WTC11 (cell line): ENCODE measurements at regions not wholly inside any gene's neighbourhood (a gene's known extent, or its start where the extent isn't known, plus 50 kb on each side); places are given as distances from the start of the nearest gene placed in this dataset.

Experiments
- ATAC-seq: fragments of 200-7000 bp; cut with Tn5 transposase; 2 replicates; pipeline ENCODE4 v1.10.0; 2021; ENCODE audit warnings: mild to moderate bottlenecking, moderate library complexity
- CTCF ChIA-PET: fragments of 300-600 bp; sonication (Branson Sonifier 250); formaldehyde crosslinking; loops from one replicate; lab custom pipeline; 2021; ENCODE audit warnings: antibody characterized with exemption; lab: Charles Lee
- POLR2A ChIA-PET: fragments of 350-600 bp; sonication (Branson Sonifier 250); formaldehyde crosslinking; loops from one replicate; lab custom pipeline; 2021; ENCODE audit warnings: antibody characterized with exemption; lab: Charles Lee
- DNase-seq: peaks from one replicate; pipeline ENCODE4 v3.0.0; 2021; ENCODE audit warnings: low spot score
- H3K27ac Mint-ChIP-seq: 2 replicates; pipeline ENCODE4 v1.8.0; 2021; ENCODE audit warnings: mixed read lengths
- H3K27me3 Mint-ChIP-seq: 2 replicates; pipeline ENCODE4 v1.8.0; 2021; ENCODE audit warnings: low read depth, mild to moderate bottlenecking, moderate library complexity, mixed read lengths
- H3K36me3 Mint-ChIP-seq: 2 replicates; pipeline ENCODE4 v1.8.0; 2021; ENCODE audit warnings: mixed read lengths
- H3K4me1 Mint-ChIP-seq: 2 replicates; pipeline ENCODE4 v1.8.0; 2022; ENCODE audit warnings: mixed read lengths
- H3K4me3 Mint-ChIP-seq: 2 replicates; pipeline ENCODE4 v1.8.0; 2021; ENCODE audit warnings: mild to moderate bottlenecking, moderate library complexity, mixed read lengths
- H3K9me3 Mint-ChIP-seq: 2 replicates; pipeline ENCODE4 v1.8.0; 2021; ENCODE audit warnings: mixed read lengths
- ATF1 ChIP-seq: sonication (generic); formaldehyde crosslinking; IDR thresholded peaks from 2 replicates; pipeline ENCODE4 v1.8.1; 2023; ENCODE audit warnings: mild to moderate bottlenecking, moderate library complexity, missing genetic modification reagents
- CREB1 ChIP-seq: sonication (generic); formaldehyde crosslinking; IDR thresholded peaks from 2 replicates; pipeline ENCODE4 v1.8.0; 2023; ENCODE audit warnings: mild to moderate bottlenecking, missing genetic modification reagents
- GABPB1 ChIP-seq: sonication (generic); formaldehyde crosslinking; IDR thresholded peaks from 2 replicates; pipeline ENCODE4 v1.8.1; 2023; ENCODE audit warnings: mild to moderate bottlenecking, missing genetic modification reagents
- GTF2I ChIP-seq: fragments of 250-450 bp; sonication (Bioruptor Pico); conservative IDR thresholded peaks from 2 replicates; pipeline ENCODE4 v1.4.0; 2021; ENCODE audit warnings: mild to moderate bottlenecking
- HMGA2 ChIP-seq: fragments of 250-450 bp; sonication (Bioruptor Pico); IDR thresholded peaks from 2 replicates; pipeline ENCODE4 v1.4.0; 2021; ENCODE audit warnings: mild to moderate bottlenecking, moderate library complexity
- IRF2 ChIP-seq: sonication (generic); formaldehyde crosslinking; IDR thresholded peaks from 2 replicates; pipeline ENCODE4 v1.8.0; 2022; ENCODE audit warnings: low read depth, missing genetic modification reagents, borderline replicate concordance
- JUN ChIP-seq: sonication (generic); formaldehyde crosslinking; IDR thresholded peaks from 2 replicates; pipeline ENCODE4 v1.8.0; 2023; ENCODE audit warnings: mild to moderate bottlenecking, missing genetic modification reagents
- MXD4 ChIP-seq: fragments of 250-450 bp; sonication (Bioruptor Pico); IDR thresholded peaks from 2 replicates; pipeline ENCODE4 v1.8.0; 2021; ENCODE audit warnings: mild to moderate bottlenecking, moderate library complexity, borderline replicate concordance
- NFE2L1 ChIP-seq: sonication (generic); formaldehyde crosslinking; IDR thresholded peaks from 2 replicates; pipeline ENCODE4 v1.8.1; 2023; ENCODE audit warnings: missing genetic modification reagents
- NR3C1 ChIP-seq: sonication (generic); formaldehyde crosslinking; conservative IDR thresholded peaks from 2 replicates; pipeline ENCODE4 v1.8.1; 2023; ENCODE audit warnings: low read depth, mild to moderate bottlenecking, missing genetic modification reagents
- OVOL2 ChIP-seq: fragments of 250-450 bp; sonication (Bioruptor Pico); IDR thresholded peaks from 2 replicates; pipeline ENCODE4 v1.9.0; 2021; ENCODE audit warnings: mild to moderate bottlenecking, borderline replicate concordance
- RORB ChIP-seq: fragments of 250-450 bp; sonication (Bioruptor Pico); IDR thresholded peaks from 2 replicates; pipeline ENCODE4 v1.9.0; 2021; ENCODE audit warnings: mild to moderate bottlenecking
- SOX15 ChIP-seq: fragments of 250-450 bp; sonication (Bioruptor Pico); IDR thresholded peaks from 2 replicates; pipeline ENCODE4 v1.9.0; 2021; ENCODE audit warnings: mild to moderate bottlenecking
- TCF7 ChIP-seq: sonication (generic); formaldehyde crosslinking; IDR thresholded peaks from 2 replicates; pipeline ENCODE4 v1.8.0; 2022; ENCODE audit warnings: mild to moderate bottlenecking, low read depth, missing genetic modification reagents, moderate library complexity
- TEAD4 ChIP-seq: sonication (generic); formaldehyde crosslinking; IDR thresholded peaks from 2 replicates; pipeline ENCODE4 v1.8.0; 2022; ENCODE audit warnings: mild to moderate bottlenecking, missing genetic modification reagents
- ZNF121 ChIP-seq: sonication (generic); formaldehyde crosslinking; IDR thresholded peaks from 2 replicates; pipeline ENCODE4 v1.8.0; 2023; ENCODE audit warnings: missing genetic modification reagents
- ZNF232 ChIP-seq: sonication (generic); formaldehyde crosslinking; IDR thresholded peaks from 2 replicates; pipeline ENCODE4 v1.8.0; 2022; ENCODE audit warnings: mild to moderate bottlenecking, missing genetic modification reagents
- TF ChIP-seq, protein P1 (sequence below): fragments of 250-450 bp; sonication (Bioruptor Pico); IDR thresholded peaks from 2 replicates; pipeline ENCODE4 v1.9.0; 2021; ENCODE audit warnings: mild to moderate bottlenecking
- TF ChIP-seq, protein P2 (sequence below): fragments of 250-450 bp; sonication (Bioruptor Pico); IDR thresholded peaks from 2 replicates; pipeline ENCODE4 v1.8.0; 2021; ENCODE audit warnings: mild to moderate bottlenecking
- TF ChIP-seq, protein P3 (sequence below): sonication (generic); formaldehyde crosslinking; IDR thresholded peaks from 2 replicates; pipeline ENCODE4 v1.8.0; 2022; ENCODE audit warnings: mild to moderate bottlenecking, missing genetic modification reagents
- TF ChIP-seq, protein P4 (sequence below): sonication (generic); formaldehyde crosslinking; IDR thresholded peaks from 2 replicates; pipeline ENCODE4 v1.8.0; 2022; ENCODE audit warnings: mild to moderate bottlenecking, missing genetic modification reagents
- TF ChIP-seq, protein P5 (sequence below): sonication (generic); formaldehyde crosslinking; IDR thresholded peaks from 2 replicates; pipeline ENCODE4 v1.8.0; 2022; ENCODE audit warnings: missing genetic modification reagents
- TF ChIP-seq, protein P6 (sequence below): fragments of 250-450 bp; sonication (Bioruptor Pico); IDR thresholded peaks from 2 replicates; pipeline ENCODE4 v2.1.2; 2022; ENCODE audit warnings: mild to moderate bottlenecking, moderate library complexity

DNA sequence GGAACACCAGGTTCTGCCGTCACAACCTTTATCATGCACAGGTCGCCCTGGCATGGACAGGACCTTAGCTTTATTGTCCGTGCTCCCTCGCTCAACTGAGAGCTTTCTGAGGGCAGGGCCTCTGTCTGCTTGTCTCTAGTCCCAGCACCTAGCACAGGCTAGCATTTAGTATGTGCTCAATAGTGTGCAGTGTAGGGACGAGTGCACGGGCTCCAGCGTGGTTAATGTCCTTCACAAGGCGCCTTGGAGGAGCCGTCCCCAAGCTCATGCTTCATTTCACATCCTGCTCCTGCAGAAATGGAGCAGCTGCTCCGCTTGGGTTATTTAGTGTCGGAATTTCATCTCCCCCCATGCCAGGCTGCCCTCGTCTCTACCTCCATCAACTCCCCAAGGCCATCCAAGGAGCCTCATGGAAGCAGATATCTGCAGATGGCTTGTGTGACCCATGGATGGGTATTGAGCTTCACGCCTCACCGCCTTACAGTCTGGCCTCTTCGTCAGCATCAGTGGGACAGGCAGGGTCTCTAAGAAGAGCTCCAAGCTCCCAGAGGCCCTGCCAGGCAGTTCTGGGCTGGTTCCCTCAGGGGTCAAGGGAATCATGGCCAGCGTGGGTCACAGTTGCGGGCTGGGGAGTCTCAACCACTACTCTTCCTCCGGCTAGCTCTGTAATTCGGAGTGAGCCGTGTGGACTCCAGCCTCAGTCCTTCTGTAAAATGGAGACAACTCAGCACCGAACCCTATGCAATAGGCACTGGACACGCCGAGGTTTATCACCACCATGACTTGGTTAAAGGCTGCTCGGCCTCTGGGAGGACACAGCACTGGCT, 60.8 kb upstream of the APCDD1L start (continued):
- TF ChIP-seq, protein P1, sequence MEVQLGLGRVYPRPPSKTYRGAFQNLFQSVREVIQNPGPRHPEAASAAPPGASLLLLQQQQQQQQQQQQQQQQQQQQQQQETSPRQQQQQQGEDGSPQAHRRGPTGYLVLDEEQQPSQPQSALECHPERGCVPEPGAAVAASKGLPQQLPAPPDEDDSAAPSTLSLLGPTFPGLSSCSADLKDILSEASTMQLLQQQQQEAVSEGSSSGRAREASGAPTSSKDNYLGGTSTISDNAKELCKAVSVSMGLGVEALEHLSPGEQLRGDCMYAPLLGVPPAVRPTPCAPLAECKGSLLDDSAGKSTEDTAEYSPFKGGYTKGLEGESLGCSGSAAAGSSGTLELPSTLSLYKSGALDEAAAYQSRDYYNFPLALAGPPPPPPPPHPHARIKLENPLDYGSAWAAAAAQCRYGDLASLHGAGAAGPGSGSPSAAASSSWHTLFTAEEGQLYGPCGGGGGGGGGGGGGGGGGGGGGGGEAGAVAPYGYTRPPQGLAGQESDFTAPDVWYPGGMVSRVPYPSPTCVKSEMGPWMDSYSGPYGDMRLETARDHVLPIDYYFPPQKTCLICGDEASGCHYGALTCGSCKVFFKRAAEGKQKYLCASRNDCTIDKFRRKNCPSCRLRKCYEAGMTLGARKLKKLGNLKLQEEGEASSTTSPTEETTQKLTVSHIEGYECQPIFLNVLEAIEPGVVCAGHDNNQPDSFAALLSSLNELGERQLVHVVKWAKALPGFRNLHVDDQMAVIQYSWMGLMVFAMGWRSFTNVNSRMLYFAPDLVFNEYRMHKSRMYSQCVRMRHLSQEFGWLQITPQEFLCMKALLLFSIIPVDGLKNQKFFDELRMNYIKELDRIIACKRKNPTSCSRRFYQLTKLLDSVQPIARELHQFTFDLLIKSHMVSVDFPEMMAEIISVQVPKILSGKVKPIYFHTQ (CRISPR knock-in tag), result no peak
- TF ChIP-seq, protein P2, sequence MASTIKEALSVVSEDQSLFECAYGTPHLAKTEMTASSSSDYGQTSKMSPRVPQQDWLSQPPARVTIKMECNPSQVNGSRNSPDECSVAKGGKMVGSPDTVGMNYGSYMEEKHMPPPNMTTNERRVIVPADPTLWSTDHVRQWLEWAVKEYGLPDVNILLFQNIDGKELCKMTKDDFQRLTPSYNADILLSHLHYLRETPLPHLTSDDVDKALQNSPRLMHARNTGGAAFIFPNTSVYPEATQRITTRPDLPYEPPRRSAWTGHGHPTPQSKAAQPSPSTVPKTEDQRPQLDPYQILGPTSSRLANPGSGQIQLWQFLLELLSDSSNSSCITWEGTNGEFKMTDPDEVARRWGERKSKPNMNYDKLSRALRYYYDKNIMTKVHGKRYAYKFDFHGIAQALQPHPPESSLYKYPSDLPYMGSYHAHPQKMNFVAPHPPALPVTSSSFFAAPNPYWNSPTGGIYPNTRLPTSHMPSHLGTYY (CRISPR knock-in tag), result no peak
- no peak for TF ChIP-seq GABPB1
- no peak for TF ChIP-seq HMGA2 (CRISPR knock-in tag)
- no peak for TF ChIP-seq TEAD4 (CRISPR knock-in tag)
- no peak for TF ChIP-seq NFE2L1 (CRISPR knock-in tag)
- TF ChIP-seq, protein P3, sequence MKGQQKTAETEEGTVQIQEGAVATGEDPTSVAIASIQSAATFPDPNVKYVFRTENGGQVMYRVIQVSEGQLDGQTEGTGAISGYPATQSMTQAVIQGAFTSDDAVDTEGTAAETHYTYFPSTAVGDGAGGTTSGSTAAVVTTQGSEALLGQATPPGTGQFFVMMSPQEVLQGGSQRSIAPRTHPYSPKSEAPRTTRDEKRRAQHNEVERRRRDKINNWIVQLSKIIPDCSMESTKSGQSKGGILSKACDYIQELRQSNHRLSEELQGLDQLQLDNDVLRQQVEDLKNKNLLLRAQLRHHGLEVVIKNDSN (CRISPR knock-in tag), result no peak
- TF ChIP-seq, protein P4, sequence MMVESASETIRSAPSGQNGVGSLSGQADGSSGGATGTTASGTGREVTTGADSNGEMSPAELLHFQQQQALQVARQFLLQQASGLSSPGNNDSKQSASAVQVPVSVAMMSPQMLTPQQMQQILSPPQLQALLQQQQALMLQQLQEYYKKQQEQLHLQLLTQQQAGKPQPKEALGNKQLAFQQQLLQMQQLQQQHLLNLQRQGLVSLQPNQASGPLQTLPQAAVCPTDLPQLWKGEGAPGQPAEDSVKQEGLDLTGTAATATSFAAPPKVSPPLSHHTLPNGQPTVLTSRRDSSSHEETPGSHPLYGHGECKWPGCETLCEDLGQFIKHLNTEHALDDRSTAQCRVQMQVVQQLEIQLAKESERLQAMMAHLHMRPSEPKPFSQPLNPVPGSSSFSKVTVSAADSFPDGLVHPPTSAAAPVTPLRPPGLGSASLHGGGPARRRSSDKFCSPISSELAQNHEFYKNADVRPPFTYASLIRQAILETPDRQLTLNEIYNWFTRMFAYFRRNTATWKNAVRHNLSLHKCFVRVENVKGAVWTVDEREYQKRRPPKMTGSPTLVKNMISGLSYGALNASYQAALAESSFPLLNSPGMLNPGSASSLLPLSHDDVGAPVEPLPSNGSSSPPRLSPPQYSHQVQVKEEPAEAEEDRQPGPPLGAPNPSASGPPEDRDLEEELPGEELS (CRISPR knock-in tag), result no peak

DNA sequence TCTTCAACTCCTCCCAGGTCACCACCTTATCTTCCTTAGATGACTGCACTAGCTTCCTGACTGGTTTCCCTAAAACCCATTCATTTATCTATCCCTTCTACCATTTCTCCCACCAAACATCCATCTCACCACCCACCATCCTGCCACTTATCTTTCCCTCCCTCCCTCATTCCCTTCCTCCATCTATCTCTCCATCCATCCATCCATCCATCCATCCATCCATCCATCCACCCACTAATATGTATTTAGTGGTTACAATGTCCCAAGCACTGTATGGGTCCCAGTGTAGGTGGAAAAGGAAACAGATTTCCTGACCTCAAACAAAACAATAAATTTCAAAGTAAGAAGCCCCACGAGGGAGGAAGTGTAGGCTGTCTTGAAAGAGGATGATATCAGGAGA, 59.3 kb upstream of the APCDD1L start:
- H3K9me3 Mint-ChIP-seq, result no peaks in the 10 kb centered on the region
- ChIA-PET POLR2A (no interaction called here), CTCF (no interaction called here)
- H3K27me3 Mint-ChIP-seq, result no peaks in the 10 kb centered on the region; the same call in 1 of the 2 replicates
- DNase-seq, result no peak
- peaks cover 13% of the 10 kb centered on the region for H3K4me1 Mint-ChIP-seq
- no peak overlapping the region for H3K27ac Mint-ChIP-seq
- no peaks in the 10 kb centered on the region for H3K36me3 Mint-ChIP-seq
- no peak overlapping the region for H3K4me3 Mint-ChIP-seq
- ATAC-seq, result no peak
- TF ChIP-seq NR3C1 (CRISPR knock-in tag), result no peak
- no peak for TF ChIP-seq GTF2I (CRISPR knock-in tag)
- TF ChIP-seq, protein P3 (CRISPR knock-in tag), result no peak
- no peak for TF ChIP-seq TCF7 (CRISPR knock-in tag)
- no peak for TF ChIP-seq RORB
- TF ChIP-seq, protein P5, sequence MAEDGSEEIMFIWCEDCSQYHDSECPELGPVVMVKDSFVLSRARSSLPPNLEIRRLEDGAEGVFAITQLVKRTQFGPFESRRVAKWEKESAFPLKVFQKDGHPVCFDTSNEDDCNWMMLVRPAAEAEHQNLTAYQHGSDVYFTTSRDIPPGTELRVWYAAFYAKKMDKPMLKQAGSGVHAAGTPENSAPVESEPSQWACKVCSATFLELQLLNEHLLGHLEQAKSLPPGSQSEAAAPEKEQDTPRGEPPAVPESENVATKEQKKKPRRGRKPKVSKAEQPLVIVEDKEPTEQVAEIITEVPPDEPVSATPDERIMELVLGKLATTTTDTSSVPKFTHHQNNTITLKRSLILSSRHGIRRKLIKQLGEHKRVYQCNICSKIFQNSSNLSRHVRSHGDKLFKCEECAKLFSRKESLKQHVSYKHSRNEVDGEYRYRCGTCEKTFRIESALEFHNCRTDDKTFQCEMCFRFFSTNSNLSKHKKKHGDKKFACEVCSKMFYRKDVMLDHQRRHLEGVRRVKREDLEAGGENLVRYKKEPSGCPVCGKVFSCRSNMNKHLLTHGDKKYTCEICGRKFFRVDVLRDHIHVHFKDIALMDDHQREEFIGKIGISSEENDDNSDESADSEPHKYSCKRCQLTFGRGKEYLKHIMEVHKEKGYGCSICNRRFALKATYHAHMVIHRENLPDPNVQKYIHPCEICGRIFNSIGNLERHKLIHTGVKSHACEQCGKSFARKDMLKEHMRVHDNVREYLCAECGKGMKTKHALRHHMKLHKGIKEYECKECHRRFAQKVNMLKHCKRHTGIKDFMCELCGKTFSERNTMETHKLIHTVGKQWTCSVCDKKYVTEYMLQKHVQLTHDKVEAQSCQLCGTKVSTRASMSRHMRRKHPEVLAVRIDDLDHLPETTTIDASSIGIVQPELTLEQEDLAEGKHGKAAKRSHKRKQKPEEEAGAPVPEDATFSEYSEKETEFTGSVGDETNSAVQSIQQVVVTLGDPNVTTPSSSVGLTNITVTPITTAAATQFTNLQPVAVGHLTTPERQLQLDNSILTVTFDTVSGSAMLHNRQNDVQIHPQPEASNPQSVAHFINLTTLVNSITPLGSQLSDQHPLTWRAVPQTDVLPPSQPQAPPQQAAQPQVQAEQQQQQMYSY (CRISPR knock-in tag), result no peak
- no peak for TF ChIP-seq JUN (CRISPR knock-in tag)
- TF ChIP-seq ATF1, result no peak
- TF ChIP-seq CREB1, result no peak
- no peak for TF ChIP-seq MXD4 (CRISPR knock-in tag)
- no peak for TF ChIP-seq IRF2
- no peak for TF ChIP-seq ZNF232
- no peak for TF ChIP-seq ZNF121 (CRISPR knock-in tag)
- TF ChIP-seq, protein P6, sequence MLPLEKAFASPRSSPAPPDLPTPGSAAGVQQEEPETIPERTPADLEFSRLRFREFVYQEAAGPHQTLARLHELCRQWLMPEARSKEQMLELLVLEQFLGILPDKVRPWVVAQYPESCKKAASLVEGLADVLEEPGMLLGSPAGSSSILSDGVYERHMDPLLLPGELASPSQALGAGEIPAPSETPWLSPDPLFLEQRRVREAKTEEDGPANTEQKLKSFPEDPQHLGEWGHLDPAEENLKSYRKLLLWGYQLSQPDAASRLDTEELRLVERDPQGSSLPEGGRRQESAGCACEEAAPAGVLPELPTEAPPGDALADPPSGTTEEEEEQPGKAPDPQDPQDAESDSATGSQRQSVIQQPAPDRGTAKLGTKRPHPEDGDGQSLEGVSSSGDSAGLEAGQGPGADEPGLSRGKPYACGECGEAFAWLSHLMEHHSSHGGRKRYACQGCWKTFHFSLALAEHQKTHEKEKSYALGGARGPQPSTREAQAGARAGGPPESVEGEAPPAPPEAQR (CRISPR knock-in tag), result no peak
- no peak for TF ChIP-seq SOX15 (CRISPR knock-in tag)
- TF ChIP-seq OVOL2, result no peak
